Motor neuron (in vitro differentiated cells): ENCODE measurements at regions not wholly inside any gene's neighbourhood (a gene's known extent, or its start where the extent isn't known, plus 50 kb on each side); places are given as distances from the start of the nearest gene placed in this dataset.
A peak's percentile ranks its signal among the peaks of the same experiment; 100 is the strongest.
"Not testable (repeated sequence)": the region's sequence is repeated elsewhere in the genome, so short reads cannot be mapped to it uniquely, and the experiment has no call there.

ENCODE experiments used
- ATAC-seq, 8 experiments: fragments of 200-7000 bp; cut with Tn5 transposase; replicated peaks in 6 of 8; 2 replicates each; pipeline ENCODE4 v1.8.0; 2021; ENCODE audit warnings: mild to moderate bottlenecking in 8 of 8, moderate library complexity in 8 of 8
- H3K27ac ChIP-seq, 2 donors: fragments of 250-450 bp; sonication (Bioruptor Pico); 2 replicates each; pipeline ENCODE4 v1.9.0; 2021; ENCODE audit warnings: antibody characterized with exemption in 2 of 2, mild to moderate bottlenecking in 2 of 2, moderate library complexity in 1 of 2
- H3K4me1 ChIP-seq, 2 donors: fragments of 250-450 bp; sonication (Bioruptor Pico); replicated peaks in 1 of 2; 2 replicates each; pipeline ENCODE4 v1.6.1; 2021; ENCODE audit warnings: antibody characterized with exemption in 2 of 2, mild to moderate bottlenecking in 2 of 2, moderate library complexity in 1 of 2
- H3K4me3 ChIP-seq, 5 donors: fragments of 250-450 bp; sonication (Bioruptor Pico); 2 replicates each; pipeline ENCODE4 v1.9.0; 2021; ENCODE audit warnings: antibody characterized with exemption in 5 of 5, mild to moderate bottlenecking in 5 of 5, moderate library complexity in 4 of 5
- WGBS, 10 experiments: fragments of 450-650 bp; shearing (Covaris generic); methylation state at CpG; one replicate each; pipeline ENCODE4 v1.0.0; 2022; 5-methylcytosine and 5-hydroxymethylcytosine counted together
- in situ Hi-C, 9 experiments: fragments of 400-800 bp; cut with MboI; loops; one replicate each; pipeline ENCODE4 v1.15.0; 2021; ENCODE audit warnings: low sequenced_read_pairs in 9 of 9, low pct_unique_long_range_greater_than_20kb in 2 of 9; ENCODE audit not compliant: unreplicated experiment in 9 of 9

DNA sequence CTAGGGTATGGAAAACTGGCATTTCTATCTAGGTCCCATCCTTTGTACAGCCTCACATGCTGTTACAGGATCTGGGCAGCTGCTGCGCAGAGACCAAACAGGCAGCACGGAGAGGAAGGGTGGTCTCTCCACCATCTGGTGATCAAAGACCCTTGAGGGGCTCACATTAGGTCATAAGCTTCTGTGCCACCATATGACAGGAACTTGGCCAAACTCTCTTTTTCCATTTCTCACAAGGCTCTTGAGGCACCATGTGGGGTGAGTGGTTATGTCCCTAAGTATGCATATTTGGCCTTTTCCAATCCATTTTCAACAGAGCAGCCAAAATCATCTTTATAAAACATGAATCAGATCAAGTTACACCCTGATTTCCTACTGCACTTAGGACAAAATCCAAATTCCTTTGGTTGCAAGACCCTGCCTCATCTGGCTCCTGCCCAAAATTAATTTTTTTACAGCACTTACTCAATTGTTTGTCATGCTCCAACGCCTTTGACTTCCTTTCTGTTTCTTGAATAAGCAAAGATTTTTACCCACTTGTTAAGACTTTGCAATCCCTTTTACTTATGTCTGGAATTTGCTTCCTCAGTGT is 730.0 kb downstream of the MAT2B start:
- Histone ChIP-seq H3K27ac (no peak overlapping the region), H3K4me3 (no peak overlapping the region), H3K4me1 (no peaks in the 10 kb centered on the region)
- in situ Hi-C loops, result no loop called here
- WGBS, 10 experiments, result 0 to 96% (median 69%) methylated on average over 1 to 3 of the region's 3 CpGs
- ATAC-seq, result peak in 1 of 8 experiments; percentile 13

DNA sequence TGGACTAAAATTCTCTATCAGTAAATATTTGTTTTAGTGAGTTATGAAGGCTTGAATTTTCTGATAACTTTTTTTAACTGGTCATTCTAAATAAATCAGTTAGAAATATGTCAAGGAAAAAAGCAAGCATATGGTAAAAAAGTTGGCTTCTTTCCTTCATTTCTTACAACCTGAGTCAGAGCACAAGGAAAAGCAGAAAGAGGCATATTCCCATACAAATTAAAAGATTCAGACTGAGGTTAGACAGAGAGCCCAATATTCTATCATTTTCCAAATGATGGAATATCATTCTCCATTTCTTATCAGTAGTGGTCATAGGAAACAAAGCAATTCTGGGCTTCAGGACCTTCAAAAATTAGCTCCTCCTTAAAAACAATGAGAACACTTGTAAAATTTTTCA is 732.1 kb downstream of the MAT2B start:
- ATAC-seq, result no peak
- in situ Hi-C loops, result no loop called here
- no peak overlapping the region for H3K4me3 ChIP-seq
- H3K27ac ChIP-seq, result no peak overlapping the region
- no peaks in the 10 kb centered on the region for H3K4me1 ChIP-seq

DNA sequence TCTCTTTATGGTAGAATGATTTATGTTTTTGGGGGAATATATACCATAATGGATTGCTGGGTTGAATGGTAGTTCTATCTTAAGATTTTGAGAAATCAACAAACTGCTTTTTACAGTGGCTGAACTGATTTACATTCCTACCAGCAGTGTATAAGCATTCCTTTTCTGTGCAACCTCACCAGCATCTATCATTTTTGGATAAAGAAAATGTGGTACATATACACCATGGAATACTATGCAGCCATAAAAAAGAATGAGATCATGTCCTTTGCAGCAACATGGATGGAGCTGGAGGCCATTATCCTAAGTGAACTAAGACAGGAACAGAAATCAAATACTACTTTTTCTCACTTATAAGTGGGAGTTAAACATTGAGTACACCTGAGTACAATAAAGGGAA is 746.4 kb downstream of the MAT2B start:
- H3K27ac ChIP-seq, in situ Hi-C loops, H3K4me1 ChIP-seq, H3K4me3 ChIP-seq, ATAC-seq: not testable (repeated sequence)

DNA sequence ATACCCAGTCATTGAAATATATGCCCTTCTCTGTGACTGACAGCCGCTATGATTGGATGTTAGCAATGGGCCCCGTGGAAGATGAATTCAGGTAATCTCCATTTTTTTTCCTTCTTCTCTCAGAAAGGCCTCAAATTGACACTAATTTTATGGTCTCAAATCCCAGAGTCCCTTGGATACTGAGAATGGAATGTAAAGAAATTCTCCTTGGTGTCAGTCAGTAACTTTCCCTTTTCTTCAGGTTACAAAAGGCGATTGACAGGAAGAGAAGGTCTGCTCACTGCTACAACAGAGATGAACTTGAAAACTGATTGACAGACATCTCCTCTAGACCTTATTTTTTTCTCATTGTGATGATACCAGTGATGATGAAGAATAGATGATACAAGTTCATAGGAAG is 748.3 kb downstream of the MAT2B start:
- H3K4me1 ChIP-seq, result no peaks in the 10 kb centered on the region
- in situ Hi-C loops, result no loop called here
- 29 to 90% (median 74%) methylated on average over 1 to 3 of the region's 3 CpGs; no CpG with 5 or more reads in 1 of the 10 experiments for WGBS, 10 experiments
- no peak for ATAC-seq
- H3K27ac ChIP-seq, result no peak overlapping the region
- no peak overlapping the region for H3K4me3 ChIP-seq

DNA sequence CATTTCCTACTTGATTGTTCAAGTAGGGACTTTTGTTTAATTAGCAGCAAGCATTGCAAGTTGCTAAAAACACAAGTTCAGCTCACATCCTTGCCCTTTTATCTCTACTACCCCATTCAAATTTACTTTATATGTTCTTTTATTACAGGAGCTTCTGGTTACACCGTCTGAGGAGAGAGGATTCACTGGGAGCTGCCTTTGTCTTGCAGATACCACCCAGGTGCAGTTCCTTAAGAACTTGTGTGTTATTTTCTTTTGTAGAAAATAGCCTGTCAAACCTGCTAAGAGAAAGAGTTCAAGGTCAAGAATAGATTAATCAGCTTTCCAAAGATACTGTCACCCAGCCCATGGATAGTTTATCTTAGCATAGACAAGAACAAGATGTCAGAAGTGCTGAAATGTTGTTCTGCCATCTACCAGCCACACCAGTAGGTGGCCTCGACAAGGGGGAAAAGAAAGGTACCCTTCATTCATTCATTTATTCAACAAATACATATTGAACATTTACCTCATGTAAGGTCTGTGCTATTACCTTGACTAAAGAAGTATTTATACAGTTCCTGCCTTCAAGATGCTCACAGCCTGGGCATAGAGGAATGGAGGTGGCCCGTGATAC is 750.3 kb downstream of the MAT2B start:
- no peak overlapping the region for H3K27ac ChIP-seq
- in situ Hi-C loops, result no loop called here
- H3K4me1 ChIP-seq, result no peaks in the 10 kb centered on the region
- ATAC-seq, result no peak
- 14 to 100% (median 60%) methylated on average over 1 to 3 of the region's 3 CpGs; no CpG with 5 or more reads in 2 of the 10 experiments for WGBS, 10 experiments
- H3K4me3 ChIP-seq, result no peak overlapping the region

DNA sequence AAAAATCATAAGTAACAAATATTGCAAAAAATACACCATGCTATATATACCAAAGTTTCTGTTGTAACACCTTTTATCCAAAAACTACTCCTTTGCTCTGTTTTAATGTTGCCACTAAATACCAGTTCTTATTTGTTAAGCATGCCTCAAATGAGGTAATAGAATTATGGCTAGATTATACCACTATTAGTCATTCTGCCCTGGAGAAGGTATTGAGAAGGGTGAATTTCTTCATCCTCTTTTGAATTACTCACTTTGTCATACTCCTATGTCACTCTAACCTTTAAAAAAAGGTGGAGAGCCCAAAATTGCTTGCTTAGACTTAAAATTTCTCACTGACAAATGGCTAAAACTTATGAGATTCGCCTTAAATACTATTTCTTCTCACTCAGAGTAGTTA is 750.9 kb downstream of the MAT2B start:
- no peak for ATAC-seq
- Histone ChIP-seq H3K4me1 (no peaks in the 10 kb centered on the region), H3K27ac (no peak overlapping the region), H3K4me3 (no peak overlapping the region)
- WGBS, 10 experiments, result 0 to 100% (median 46%) methylated on average over 1 of the region's 1 CpG; no CpG with 5 or more reads in 2 of the 10 experiments
- in situ Hi-C loops, result no loop called here

DNA sequence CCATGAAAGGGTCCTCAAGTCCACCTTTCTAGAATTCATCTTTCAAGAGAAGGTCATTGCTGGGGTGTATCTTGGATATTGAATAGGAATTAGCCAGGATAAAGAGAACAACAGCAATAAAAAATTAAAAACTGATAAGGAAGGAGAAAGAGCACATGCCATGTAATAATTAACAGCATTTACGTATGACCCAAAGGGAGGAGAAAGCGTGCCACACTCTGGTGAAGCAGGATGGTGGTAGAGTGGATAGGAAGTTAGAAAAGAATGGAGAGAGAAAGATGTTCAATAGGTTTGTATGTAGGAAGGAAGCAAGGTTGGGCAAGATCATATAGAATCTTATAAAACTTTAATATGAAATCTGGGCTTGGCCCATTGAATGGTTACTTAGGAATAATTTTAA is 751.5 kb downstream of the MAT2B start:
- in situ Hi-C loops, result no loop called here
- 14 to 100% (median 83%) methylated on average over 2 of the region's 2 CpGs; no CpG with 5 or more reads in 1 of the 10 experiments for WGBS, 10 experiments
- Histone ChIP-seq H3K4me1 (no peaks in the 10 kb centered on the region), H3K27ac (no peak overlapping the region), H3K4me3 (no peak overlapping the region)
- ATAC-seq, result no peak

DNA sequence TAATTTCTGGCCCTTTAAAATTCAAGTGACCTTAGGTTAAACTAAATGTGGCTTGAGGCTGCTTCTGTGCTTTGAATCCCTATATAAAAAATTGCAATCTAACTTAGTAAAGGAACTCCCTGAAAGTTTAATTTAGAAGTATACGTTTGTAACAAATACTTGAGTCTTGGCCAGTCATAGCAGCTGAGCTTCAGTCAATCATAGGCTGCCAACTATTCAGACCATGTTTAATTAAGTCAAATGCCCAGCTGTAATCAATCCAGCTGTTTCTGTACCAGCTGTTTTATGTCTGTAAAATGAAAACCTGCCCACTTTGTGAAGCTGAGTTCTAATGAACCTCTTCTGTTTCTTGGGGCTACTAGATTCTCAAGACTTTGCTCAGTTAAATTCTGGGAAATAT is 760.1 kb downstream of the MAT2B start:
- 0 to 85% (median 33%) methylated on average over 1 of the region's 1 CpG; no CpG with 5 or more reads in 3 of the 10 experiments for WGBS, 10 experiments
- no peak for ATAC-seq
- no peak overlapping the region for H3K27ac ChIP-seq
- no peak overlapping the region for H3K4me3 ChIP-seq
- in situ Hi-C loops, result no loop called here
- H3K4me1 ChIP-seq, result no peaks in the 10 kb centered on the region

DNA sequence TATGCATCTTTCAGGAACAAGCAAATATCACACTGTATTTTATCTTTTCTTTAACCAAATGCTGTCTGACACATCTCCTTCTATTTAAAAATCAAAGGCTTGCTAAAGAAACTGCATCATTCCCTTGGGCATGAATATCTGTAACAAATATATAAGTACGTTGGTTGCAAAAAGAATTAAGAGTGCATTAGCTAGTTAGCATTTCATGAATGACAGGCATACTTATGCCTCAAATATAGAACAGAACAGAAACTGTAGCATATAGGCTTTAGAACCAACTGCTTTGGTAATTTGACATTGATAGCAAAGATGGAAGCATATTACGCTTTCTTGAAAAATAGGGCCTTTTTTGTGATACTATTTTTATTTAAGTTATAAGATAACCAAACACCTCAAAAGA is 761.2 kb downstream of the MAT2B start:
- no peak overlapping the region for H3K27ac ChIP-seq
- 0 to 95% (median 56%) methylated on average over 1 to 2 of the region's 2 CpGs; no CpG with 5 or more reads in 2 of the 10 experiments for WGBS, 10 experiments
- no peak for ATAC-seq
- no peak overlapping the region for H3K4me3 ChIP-seq
- no peaks in the 10 kb centered on the region for H3K4me1 ChIP-seq
- in situ Hi-C loops, result no loop called here

DNA sequence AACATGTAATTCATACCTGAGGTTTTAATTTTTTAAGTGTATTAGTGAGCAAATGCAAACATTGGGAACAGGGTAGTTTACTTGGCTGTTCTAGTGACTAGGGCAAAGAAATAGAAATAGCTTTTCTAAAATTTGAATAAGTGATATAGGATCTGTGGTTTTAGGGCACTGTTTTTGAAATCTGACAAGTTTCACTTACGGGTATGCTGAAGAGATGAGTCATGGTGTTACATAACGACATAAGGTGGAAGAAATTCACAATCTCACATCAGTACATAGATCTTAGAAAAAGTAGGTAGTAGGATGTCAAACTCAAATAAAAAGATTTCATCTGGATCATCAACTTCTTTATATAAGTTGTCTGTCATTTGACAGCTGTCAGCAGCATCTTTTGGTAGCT is 772.3 kb downstream of the MAT2B start:
- in situ Hi-C loops, result no loop called here
- Histone ChIP-seq H3K4me3 (no peak overlapping the region), H3K27ac (no peak overlapping the region), H3K4me1 (no peaks in the 10 kb centered on the region)
- ATAC-seq, result no peak
- WGBS, 10 experiments, result 6 to 100% (median 87%) methylated on average over 1 to 2 of the region's 2 CpGs

DNA sequence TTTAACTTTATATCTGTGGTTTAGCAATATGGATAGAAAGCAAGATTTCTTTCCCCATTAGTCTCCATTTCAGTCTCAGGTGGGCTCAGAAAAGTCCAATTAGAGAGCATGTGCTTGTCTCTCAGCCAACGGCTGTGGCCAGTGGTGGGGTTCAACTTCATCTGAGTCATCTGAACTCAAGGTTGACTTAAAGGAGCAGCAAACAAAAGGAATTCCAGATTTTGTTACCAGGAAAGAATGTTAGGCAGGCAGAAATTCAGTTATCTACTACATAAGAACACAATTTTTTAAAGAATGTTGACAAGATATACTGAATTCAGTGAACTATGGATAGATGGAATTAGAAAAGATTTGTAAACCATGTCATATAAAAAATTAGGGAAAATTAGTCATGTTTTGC is 784.1 kb downstream of the MAT2B start:
- Histone ChIP-seq H3K27ac (no peak overlapping the region), H3K4me1 (no peaks in the 10 kb centered on the region), H3K4me3 (no peak overlapping the region)
- in situ Hi-C loops, result no loop called here
- WGBS, 10 experiments, result 0 to 80% (median 61%) methylated on average over 1 of the region's 1 CpG; no CpG with 5 or more reads in 2 of the 10 experiments
- no peak for ATAC-seq

DNA sequence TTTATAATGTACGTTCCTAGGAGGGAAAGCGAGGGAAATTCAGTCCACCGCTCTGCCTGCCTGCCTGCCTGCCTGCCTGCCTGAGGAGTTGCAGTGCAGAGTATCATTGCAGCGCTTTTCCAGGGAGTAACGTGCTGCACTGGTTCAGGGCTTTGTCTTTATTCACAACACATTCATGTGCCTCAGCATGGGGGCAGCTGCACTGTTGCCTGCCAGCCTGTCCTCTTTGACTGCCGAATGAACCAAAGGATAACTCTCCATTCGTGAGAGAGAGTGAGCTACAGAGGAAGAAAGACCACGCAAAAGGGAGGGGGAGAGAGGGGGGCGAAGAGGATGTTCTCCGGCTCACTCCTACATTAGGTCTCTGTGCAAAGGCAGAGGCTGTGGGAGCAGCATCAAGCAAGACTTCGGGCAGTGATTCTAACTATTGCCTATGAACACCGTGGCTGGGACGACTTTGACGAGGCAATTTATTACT is 791.2 kb downstream of the MAT2B start:
- H3K4me3 ChIP-seq, result peak overlapping the region; percentile 28 to 40 (median 38)
- peaks cover 2 to 19% of the 10 kb centered on the region in 2 donors for H3K4me1 ChIP-seq
- in situ Hi-C loops, result no loop called here
- ATAC-seq, result peak in 6 of 8 experiments; percentile 66 to 98 (median 98)
- peak overlapping the region; percentile 5 to 56 for H3K27ac ChIP-seq
- WGBS, 10 experiments, result 0 to 20% (median 3%) methylated on average over 1 to 11 of the region's 14 CpGs; no CpG with 5 or more reads in 2 of the 10 experiments

DNA sequence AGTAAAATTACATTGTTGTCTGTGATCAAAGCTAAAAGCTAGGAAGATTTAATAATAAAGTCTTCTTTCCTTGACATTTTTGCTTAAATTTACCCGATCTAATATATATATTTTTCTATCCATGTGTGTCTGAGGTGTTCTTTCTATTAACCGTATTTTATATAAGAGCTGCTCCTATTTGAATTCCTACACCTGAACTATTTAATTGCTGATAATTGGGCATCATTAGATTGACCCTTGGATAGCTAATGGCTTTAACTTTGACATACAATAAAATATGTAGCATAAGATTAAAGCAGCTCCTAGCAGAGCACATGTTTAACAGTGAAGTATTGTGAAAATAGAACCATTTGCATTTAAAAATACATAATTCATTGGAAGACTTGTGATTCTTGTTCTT is 792.7 kb downstream of the MAT2B start:
- Histone ChIP-seq H3K4me3 (peak overlapping the region in 4 of 5 donors; percentile 37 to 40 (median 38)), H3K27ac (no peak overlapping the region), H3K4me1 (peaks cover 2 to 30% of the 10 kb centered on the region in 2 donors)
- no peak for ATAC-seq
- in situ Hi-C loops, result no loop called here
- 0 to 100% (median 45%) methylated on average over 1 to 2 of the region's 2 CpGs; no CpG with 5 or more reads in 1 of the 10 experiments for WGBS, 10 experiments

DNA sequence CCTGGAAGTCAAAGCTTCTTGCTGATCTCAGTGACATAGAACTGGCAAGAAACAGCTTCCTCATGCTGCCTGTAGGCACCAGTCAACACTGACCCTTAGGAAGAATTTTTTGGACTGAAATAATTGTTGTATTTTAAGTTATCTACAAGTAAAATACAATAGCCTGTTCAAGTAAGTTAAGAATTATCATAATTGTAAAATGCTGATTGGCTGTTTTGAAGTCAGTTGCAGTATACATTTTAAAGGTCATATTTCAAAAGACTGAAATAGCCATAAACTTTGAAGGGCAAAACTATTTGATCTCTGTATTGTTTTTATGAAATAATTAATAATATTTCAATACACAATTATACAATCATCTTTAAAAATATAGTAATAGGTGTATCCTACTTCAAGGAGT is 794.9 kb downstream of the MAT2B start:
- peaks cover 2 to 34% of the 10 kb centered on the region in 2 donors for H3K4me1 ChIP-seq
- ATAC-seq, result no peak
- in situ Hi-C loops, result no loop called here
- no peak overlapping the region for H3K4me3 ChIP-seq
- no peak overlapping the region for H3K27ac ChIP-seq
